ENCODE measurements at regions not wholly inside any gene's neighbourhood (a gene's known extent, or its start where the extent isn't known, plus 50 kb on each side); places are given as distances from the start of the nearest gene placed in this dataset.
"Not testable (repeated sequence)": the region's sequence is repeated elsewhere in the genome, so short reads cannot be mapped to it uniquely, and the experiment has no call there.

DNA sequence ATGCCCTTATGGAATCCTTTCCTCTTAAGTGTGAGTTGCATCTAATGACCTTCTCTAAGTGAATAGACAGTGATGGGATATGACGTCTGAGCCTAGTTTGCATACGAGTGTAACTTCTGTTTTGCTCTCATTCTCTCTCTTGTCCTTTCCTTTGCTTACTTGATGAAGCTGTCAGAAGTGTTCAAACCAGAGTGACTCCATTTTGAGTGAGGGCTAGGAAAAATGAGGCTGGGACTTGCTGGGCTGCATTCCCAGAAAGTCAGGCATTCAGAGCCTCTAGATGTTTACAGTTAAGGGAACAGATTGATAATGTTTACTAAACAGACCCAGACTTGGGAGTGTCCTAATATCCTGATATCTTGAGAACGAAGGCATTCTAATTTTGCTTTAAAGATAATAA, 311.2 kb upstream of the SOX4 start:
- not testable (repeated sequence) for H3K4me3 ChIP-seq (ENCODE audit: low read depth, low read length); DNase-seq (ENCODE audit: low read depth)

DNA sequence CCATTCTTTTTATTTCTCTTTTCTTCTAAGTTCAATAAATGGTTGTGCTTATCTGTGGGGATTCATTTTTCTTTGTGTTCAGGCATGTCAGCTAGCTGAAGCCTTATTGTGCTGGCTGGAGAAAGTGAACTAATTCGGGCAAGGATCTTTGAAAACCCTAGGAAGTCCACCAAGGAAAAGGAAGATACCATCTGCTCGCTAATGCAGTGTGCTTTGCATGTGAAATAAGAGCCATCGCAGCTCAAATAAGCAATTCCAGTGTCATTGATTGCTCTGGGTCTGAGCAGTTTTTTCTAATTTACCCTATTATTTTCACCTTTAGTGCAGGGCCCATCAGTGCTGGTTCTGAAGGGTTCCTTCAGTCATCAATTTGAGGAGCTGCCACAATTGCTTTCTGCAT, 309.4 kb upstream of the SOX4 start:
- H3K4me3 ChIP-seq (ENCODE audit: low read depth, low read length): no peak overlapping the region
- no peak for DNase-seq (ENCODE audit: low read depth)
- TF ChIP-seq, protein P1, sequence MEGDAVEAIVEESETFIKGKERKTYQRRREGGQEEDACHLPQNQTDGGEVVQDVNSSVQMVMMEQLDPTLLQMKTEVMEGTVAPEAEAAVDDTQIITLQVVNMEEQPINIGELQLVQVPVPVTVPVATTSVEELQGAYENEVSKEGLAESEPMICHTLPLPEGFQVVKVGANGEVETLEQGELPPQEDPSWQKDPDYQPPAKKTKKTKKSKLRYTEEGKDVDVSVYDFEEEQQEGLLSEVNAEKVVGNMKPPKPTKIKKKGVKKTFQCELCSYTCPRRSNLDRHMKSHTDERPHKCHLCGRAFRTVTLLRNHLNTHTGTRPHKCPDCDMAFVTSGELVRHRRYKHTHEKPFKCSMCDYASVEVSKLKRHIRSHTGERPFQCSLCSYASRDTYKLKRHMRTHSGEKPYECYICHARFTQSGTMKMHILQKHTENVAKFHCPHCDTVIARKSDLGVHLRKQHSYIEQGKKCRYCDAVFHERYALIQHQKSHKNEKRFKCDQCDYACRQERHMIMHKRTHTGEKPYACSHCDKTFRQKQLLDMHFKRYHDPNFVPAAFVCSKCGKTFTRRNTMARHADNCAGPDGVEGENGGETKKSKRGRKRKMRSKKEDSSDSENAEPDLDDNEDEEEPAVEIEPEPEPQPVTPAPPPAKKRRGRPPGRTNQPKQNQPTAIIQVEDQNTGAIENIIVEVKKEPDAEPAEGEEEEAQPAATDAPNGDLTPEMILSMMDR (conservative IDR thresholded peaks at IDR 0.05; ENCODE audit: low read depth, low read length): no peak

DNA sequence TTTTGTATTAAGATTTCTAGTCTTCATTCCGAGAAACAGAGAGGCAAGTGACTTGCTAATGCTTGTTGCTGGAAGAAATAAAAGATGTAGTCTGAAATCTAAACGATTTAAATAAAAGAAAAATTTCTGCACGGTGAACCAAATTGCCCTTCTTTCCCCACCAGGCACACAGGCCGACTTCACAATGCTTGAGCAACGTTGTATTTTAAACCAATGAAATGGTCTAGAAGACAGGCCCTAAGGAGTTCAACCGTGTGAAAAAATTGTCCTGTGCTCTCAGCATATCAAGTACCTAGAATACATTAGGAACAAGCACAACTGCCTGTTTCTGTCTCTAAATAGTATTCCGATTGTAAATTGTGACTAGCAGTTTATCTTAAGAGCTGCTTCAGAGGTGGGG, 308.8 kb upstream of the SOX4 start:
- H3K4me3 ChIP-seq (ENCODE audit: low read depth, low read length): no peak overlapping the region
- TF ChIP-seq, protein P1 (conservative IDR thresholded peaks at IDR 0.05; ENCODE audit: low read depth, low read length): no peak
- no peak for DNase-seq (ENCODE audit: low read depth)

DNA sequence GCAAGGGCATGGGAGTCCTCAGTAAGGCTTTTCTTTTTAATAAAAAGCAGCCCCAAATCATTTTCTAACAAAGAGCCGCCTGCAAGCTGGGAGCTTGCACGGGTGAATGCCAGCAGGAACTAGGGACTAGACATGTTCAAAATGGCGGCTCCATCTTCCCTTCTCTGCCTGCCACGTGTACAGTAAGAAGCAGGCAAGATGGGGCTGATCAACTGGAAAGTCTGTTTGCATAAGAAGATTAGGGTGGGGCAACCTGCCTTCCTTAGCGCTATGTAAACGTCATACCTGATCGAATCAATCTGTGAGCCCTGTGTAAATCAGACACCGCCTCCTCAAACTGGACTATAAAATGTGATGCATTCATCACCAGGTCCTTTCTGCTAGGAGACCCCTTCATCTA, 299.4 kb upstream of the SOX4 start:
- H3K4me3 ChIP-seq (ENCODE audit: low read depth, low read length): no peak overlapping the region
- no peak for DNase-seq (ENCODE audit: low read depth)
- TF ChIP-seq, protein P1 (conservative IDR thresholded peaks at IDR 0.05; ENCODE audit: low read depth, low read length): no peak

DNA sequence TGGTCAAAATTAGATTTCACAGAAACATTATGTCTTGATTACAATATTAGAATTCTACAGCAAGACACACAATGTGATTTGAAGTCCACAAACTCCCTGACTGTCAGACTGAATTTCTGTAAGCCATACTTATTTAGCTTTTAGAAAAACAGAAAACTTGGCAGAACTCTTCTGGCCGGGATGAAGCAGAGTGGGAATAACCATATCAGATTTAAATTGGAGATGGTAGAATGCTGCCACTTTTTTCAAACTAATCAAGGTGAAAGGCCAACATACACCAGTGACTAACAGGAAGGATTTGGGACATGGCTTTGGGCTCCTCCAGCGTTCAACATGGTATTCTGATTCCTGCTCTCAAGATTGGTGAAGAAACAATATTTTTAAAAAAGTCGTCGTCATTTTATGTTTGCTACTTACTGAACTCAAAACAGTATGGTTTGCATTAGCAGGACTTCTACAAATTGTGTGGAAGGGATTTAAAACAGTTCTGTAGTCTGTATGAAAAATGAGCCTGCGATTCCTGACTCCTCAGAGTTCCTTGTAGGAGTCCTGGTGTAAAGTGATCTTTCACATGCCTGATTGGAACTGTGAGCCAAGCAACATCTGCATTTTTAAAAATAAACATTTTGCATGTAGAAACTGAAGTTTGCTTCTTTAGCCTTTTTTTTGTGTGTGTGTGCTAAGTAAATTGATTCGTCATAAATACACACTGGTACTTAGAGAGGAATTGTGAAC, 297.9 kb upstream of the SOX4 start:
- DNase-seq (ENCODE audit: low read depth): peak; percentile 11
- no peak overlapping the region for H3K4me3 ChIP-seq (ENCODE audit: low read depth, low read length)
- TF ChIP-seq, protein P1 (conservative IDR thresholded peaks at IDR 0.05; ENCODE audit: low read depth, low read length): no peak

DNA sequence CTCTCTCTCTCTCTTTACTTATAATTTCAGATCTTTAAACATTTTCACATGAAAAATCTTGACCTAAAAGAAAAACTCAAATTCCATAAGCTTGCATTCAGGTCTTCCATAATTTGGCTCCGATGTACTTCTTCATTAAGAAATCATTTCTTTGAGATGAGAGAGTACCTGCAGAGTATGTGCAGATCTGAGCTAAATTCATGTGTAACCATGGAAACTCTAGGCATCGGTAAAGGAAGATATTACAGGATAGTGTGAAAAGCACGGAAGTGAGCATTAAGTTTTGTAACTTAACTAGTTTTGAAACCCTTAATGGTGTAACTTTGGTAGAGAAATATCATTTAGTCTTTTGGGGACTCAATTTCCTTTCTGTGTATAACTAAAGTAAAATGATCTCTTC, 295.9 kb upstream of the SOX4 start:
- DNase-seq (ENCODE audit: low read depth): no peak
- TF ChIP-seq, protein P1 (conservative IDR thresholded peaks at IDR 0.05; ENCODE audit: low read depth, low read length): no peak
- no peak overlapping the region for H3K4me3 ChIP-seq (ENCODE audit: low read depth, low read length)

DNA sequence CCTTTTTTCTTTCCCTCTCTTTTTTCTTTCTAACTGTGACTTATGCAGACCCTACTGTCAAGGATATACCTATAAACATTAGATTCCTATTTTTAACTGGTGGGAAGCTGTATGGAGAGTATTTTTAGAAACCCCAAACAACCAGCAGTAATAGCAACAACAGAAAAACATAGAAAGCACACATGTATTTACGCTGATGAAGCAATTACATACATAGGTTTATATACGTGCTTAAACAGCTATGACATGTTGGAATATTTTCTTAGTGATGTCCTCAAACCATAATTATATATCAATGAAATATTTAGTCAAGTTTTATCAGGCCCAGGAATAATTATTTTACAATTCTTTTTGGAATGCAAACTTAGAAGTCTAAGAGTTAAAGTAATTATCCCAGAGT, 294.3 kb upstream of the SOX4 start:
- no peak for DNase-seq (ENCODE audit: low read depth)
- H3K4me3 ChIP-seq (ENCODE audit: low read depth, low read length): no peak overlapping the region
- TF ChIP-seq, protein P1 (conservative IDR thresholded peaks at IDR 0.05; ENCODE audit: low read depth, low read length): no peak

Data from choroid plexus epithelial cell (primary cell).